Stimulated activated CD4-positive, alpha-beta T cell treated with anti-CD3 and anti-CD28 coated beads, Interleukin-15, amount 100 ng/mL, for 24 hours (primary cell): ENCODE measurements at regions not wholly inside any gene's neighbourhood (a gene's known extent, or its start where the extent isn't known, plus 50 kb on each side); places are given as distances from the start of the nearest gene placed in this dataset.
"Not testable (repeated sequence)": the region's sequence is repeated elsewhere in the genome, so short reads cannot be mapped to it uniquely, and the experiment has no call there.

Experiments used
- DNase-seq: peaks from one replicate; pipeline ENCODE4 v3.0.0-alpha.2; 2020

DNA sequence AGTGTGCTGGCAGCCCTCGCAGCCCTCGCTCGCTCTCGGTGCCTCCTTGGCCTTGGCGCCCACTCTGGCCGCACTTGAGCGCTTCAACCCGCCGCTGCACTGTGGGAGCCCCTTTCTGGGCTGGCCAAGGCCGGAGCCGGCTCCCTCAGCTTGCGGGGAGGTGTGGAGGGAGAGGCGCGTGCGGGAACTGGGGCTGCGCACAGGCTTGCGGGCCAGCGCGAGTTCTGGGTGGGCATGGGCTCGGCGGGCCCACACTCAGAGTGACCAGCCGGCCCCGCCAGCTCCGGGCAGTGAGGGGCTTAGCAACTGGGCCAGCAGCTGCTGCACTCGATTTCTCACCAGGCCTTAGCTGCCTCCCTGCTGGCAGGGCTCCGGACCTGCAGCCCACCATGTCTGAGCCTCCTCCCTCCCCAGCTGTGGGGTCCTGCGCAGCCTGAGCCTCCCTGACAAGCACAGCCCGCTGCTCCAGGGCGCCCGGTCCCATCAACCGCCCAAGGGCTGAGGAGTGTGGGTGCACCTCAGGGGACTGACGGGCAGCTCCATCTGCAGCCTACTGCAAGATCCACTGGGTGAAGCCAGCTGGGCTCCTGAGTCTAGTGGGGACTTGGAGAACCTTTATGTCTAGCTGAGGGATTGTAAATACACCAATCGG, 786.0 kb upstream of the SORCS1 start:
- DNase-seq: not testable (repeated sequence)

GRCh38 chr10:107942826-107943225, 778.3 kb upstream of the SORCS1 start:
- DNase-seq: no peak

- no peak for DNase-seq
Observed at GRCh38 chr10:107933076-107933475, 768.6 kb upstream of the SORCS1 start.

GRCh38 chr10:107931808-107932207, 767.3 kb upstream of the SORCS1 start:
- no peak for DNase-seq

DNA sequence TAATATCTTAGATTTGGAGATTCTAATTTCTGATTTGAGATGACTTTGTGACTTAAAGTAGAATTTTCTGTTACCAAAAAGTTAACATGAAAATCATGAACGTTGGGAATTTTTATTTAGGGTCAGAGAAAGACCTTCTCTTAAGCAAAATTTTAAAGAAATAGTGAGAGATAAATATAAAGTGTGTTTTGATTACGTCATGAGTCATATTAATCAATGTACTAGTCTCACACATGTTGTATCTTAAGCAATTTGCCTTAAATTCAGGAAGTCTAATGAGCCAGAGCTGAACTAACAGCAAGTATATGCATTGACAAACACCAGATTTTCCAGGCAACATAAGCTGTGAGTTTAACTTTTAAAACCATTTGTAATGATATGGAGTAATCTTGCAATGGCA, 765.5 kb upstream of the SORCS1 start:
- no peak for DNase-seq

- no peak for DNase-seq
Observed at GRCh38 chr10:107924458-107924857, 760.0 kb upstream of the SORCS1 start.

- no peak for DNase-seq
Observed at GRCh38 chr10:107919626-107920235, 755.2 kb upstream of the SORCS1 start.

GRCh38 chr10:107918171-107918570, 753.7 kb upstream of the SORCS1 start:
- no peak for DNase-seq

- DNase-seq: no peak
Observed at GRCh38 chr10:107915215-107915610, 750.7 kb upstream of the SORCS1 start.

- no peak for DNase-seq
Observed at GRCh38 chr10:107914450-107915214, 750.1 kb upstream of the SORCS1 start.

DNA sequence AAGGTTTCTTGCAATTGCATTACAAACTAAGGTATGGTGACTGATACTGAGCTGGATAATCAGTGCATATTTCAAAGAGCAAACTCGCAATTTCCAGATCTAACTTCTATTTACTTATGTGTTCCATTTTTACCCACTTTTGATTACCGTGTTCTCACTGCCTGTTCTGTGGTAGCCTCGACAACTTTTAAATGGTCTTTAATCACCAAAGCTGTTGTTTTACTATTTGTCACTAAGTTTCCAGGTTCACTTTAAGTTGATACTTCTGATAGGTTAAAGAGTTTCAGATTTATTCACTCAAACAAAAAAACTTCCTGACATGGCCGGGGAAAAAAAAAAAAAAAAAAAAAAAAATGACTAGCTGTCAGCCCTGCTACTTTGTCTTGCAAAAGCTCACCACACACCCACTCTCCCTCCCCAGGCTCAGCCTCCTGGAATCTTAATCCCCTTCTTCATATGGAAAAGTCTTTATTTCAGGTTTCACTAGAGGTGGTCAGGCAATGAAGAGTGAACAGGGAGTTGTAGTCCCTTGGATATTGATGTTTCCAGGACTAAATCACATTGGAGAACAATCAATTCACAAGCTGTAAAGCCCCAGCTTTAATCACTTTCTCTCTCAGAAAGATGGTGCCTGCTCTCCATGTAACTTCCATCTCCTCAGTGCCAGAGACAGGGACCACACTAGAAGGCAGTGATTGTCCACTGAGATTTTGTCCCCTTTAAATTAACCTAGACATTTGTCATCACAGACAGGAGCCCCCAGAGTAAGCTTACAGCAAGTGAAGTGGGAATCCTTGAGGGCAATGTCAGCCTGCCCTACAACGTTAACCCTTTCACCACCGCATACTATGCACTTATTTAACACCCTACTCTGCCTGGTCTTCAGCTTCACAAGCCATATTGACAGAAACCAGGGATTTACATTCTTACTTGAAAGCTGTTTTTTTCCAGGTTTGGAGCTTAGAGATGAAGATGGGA, 749.1 kb upstream of the SORCS1 start:
- DNase-seq: no peak

DNA sequence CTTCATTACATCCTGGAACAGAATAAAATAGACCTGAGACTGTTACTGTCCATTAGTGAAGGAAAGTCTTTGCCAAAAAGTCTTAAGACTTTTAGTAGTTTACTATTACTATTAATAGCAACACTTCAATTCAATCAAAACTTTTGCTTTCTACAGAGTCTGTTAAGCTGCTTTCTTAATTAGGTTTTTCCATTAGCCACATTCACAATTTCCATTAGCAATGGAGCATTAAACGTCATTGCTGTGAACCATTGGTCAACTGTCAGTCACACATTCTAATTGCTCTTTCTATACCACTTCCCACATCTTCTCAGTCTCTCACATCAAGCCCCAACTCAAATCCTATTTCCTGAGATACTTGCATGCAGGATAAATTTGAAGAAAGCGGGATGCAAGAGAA, 736.6 kb upstream of the SORCS1 start:
- no peak for DNase-seq

GRCh38 chr10:107900131-107900530, 735.6 kb upstream of the SORCS1 start:
- no peak for DNase-seq

DNA sequence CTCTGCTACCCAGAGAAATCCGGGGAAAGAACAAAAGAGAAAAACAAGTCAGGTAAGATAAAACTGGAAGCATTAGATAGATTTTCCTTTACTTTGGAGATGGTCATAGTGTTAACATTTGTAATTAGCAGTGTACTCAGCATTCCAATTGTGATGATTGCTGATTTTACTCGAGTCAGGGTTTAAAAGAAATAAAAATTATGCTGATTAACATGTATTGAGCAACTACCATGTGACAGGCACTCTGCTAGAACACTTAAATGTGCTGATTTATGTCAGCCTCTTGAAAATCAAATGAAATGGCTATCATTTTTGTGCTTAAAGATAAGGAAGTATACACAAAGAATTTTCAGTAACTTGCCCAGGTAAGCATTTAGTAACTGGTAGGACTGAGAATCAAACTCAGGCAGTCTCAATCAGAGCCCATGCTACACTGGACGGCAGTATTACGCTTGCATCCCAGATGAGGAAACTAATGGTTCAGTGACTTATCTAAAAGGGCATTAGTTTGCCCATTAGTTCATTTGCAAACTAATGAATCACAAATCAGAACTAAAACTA, 735.1 kb upstream of the SORCS1 start:
- no peak for DNase-seq

DNA sequence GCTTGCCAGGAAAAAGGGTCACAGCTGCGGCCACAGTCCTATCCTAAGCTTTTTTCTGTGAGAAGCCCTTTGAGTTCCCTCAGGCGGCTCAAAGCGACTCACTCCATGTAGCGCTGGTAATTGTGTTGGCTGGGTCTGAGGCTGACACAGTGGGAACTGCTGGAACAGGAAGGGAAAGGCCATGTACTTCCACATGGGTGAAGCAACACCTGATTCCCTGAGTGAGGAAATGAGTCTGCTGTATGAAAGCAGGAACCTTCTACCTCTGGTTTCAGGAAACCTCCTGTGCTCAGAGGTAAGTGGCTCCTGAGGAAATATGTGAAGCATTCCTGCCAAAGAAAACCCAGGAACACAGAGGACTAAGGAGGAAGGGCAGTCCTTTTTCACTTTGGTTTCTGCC, 734.6 kb upstream of the SORCS1 start:
- no peak for DNase-seq

GRCh38 chr10:107898392-107898791, 733.9 kb upstream of the SORCS1 start:
- DNase-seq: no peak

DNA sequence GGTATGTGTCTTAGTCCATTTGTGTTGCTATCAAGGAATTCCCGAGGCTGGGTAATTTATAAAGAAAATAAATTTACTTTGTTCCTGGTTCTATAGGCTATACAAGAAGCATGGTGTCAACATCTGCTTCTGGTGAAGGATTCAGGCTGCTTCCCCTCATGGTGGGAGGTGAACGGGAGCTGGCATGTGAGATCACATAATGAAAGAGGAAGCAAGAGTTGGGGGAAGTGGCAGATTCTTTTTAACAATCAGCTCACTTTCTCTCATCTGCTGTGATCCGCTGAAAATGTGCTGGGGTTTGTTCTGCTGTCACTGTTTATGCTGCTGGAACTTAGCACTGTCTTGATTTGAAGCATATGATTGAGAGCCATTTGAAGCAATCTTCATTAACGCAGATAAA, 730.0 kb upstream of the SORCS1 start:
- no peak for DNase-seq

DNA sequence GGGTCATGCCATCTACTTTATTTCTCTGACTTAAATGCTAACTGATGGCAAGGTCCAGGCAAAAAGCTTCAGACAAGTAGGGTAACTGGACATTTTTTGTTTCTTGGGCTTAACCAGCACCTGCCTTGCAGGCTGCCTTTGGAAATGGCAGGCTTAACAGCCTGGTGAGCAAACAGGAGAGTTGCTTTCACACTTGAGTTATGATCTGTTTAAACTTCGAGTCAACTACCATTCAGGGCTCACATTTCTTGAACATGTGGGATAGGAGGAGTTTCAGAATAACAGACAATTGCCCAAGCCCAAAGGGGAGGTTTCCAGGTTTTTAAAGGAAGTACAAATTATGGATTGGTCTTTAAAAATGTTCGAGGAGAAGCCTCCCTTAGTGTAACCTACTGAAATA, 724.6 kb upstream of the SORCS1 start:
- no peak for DNase-seq

GRCh38 chr10:107880185-107880584, 715.7 kb upstream of the SORCS1 start:
- DNase-seq: no peak

DNA sequence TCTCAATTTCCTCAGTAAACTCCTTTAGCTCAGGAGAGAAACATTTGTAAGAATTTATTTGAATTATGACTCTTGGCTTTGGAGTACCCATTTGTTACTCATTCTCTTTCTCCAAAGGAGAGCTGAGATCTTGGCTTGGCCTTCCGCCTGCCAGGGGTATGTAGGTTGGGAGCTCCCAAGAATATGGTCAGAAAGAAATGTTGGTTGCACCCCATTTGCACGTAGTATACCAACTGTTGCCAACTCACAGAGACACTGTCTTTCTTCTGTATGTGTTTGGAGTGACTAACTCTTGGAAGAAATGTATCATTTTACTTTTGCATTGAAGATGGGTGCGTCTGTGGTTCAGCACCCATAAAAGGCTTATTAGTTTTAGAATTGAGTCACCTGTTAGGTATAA, 708.5 kb upstream of the SORCS1 start:
- no peak for DNase-seq

DNA sequence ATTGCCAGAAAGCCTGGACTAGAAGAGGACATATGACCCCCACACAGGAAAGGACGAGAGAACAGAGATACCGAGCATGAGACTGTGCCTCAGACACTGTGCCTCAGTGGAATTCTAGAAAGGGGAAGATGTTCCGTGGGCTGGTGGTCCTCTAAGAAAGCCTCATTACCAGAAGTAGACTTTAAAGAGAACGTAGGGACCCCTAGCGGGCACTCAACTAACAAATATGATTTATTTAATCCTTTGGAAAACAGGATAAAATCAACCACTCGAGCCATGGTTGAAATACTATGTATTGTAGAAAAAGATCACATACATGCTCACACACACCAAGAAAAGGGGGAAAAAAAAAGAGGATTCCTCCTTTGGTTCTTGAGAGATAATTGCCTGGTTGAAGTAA, 701.2 kb upstream of the SORCS1 start:
- no peak for DNase-seq

GRCh38 chr10:107859065-107859464, 694.6 kb upstream of the SORCS1 start:
- DNase-seq: no peak

DNA sequence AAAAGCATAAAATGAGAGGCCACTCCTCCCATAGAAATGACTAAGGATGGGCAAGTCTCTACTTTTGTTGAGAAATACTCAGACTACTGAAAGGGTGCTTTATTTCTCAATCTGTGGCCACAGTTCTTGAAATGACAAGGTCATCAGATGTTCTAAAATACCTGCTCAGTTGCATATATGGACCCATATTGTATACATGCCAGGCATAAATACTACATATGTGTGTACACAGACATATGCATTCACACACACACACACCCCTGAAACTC, 691.5 kb upstream of the SORCS1 start:
- DNase-seq: no peak
